Ovary (tissue), 7 donors: ENCODE measurements at regions not wholly inside any gene's neighbourhood (a gene's known extent, or its start where the extent isn't known, plus 50 kb on each side); places are given as distances from the start of the nearest gene placed in this dataset.

Experiments used
- DNase-seq, 5 donors: peaks; one replicate each; pipeline ENCODE4 v3.0.0-alpha.2; 2019 to 2020
- H3K27ac ChIP-seq, 2 donors: fragments of 200-600 bp; one replicate each; pipeline versions ENCODE4 v1.5.1 to v1.8.0; 2019 to 2022
- H3K27me3 ChIP-seq: fragments of 200-600 bp; one replicate; pipeline ENCODE4 v1.8.0; 2022
- H3K36me3 ChIP-seq: fragments of 200-600 bp; sonication (generic); one replicate; pipeline ENCODE4 v1.5.1; 2019
- H3K4me1 ChIP-seq: one replicate; pipeline ENCODE4 v1.8.1; 2013; ENCODE audit warnings: mild to moderate bottlenecking, moderate library complexity; ENCODE audit not compliant: insufficient read depth
- H3K4me3 ChIP-seq: fragments of 200-600 bp; sonication (generic); one replicate; pipeline ENCODE4 v1.5.1; 2017
- H3K9me3 ChIP-seq, 2 donors: fragments of 200-600 bp in 1 of 2; sonication (generic) in 1 of 2; one replicate each; pipeline versions ENCODE4 v1.5.1 to v1.8.1; 2013 to 2019; ENCODE audit warnings: mild to moderate bottlenecking in 1 of 2, moderate library complexity in 1 of 2
- EP300 ChIP-seq: sonication (generic); formaldehyde crosslinking; IDR thresholded peaks from one replicate; pipeline ENCODE4 v1.6.1; 2017; ENCODE audit warnings: antibody characterized with exemption
- POLR2A ChIP-seq: fragments of 450-650 bp; IDR thresholded peaks from one replicate; pipeline ENCODE4 v1.6.1; 2017; ENCODE audit warnings: antibody characterized with exemption, mild to moderate bottlenecking, moderate library complexity
- WGBS, 3 donors: extraction: QIAGEN DNeasy Blood & Tissue Kit in 1 of 3; methylation state at CpG; one replicate each; pipeline versions ENCODE4 v1.1.5 to v1.1.7; 2013 to 2017; 5-methylcytosine and 5-hydroxymethylcytosine counted together
- intact Hi-C, 4 donors: fragments of 100-400 bp; cut with DNase I; formaldehyde crosslinking; loops; one replicate each; pipeline versions ENCODE4 v1.11.0 to v1.15.1; 2022 to 2023
- TF ChIP-seq, protein P1 (sequence below), 3 donors: fragments of 450-650 bp in 2 of 3; fragments of 200-600 bp in 1 of 3; IDR thresholded peaks; one replicate each; pipeline versions ENCODE4 v1.5.1 to v1.8.0; 2016 to 2022; ENCODE audit warnings: antibody characterized with exemption in 3 of 3, mild to moderate bottlenecking in 1 of 3
- donor health status: DM: no; HTN: no; CAD: no; lungs with moderate emphysema.
- donor health status: DM: no; HTN: no; CAD: no.
- donor health status: Bipolar disorder and iron deficiency.
- donor health status: DM: no; HTN: no; CAD: no.
- donor health status: DM: yes; HTN: yes; CAD: no.

GRCh38 chr2:62314291-62314690, 118.4 kb downstream of the B3GNT2 start:
- no peak for DNase-seq
- Histone ChIP-seq H3K4me1 (peaks cover 5% of the 10 kb centered on the region), H3K27me3 (no peaks in the 10 kb centered on the region), H3K9me3 (no peaks in the 10 kb centered on the region), H3K4me3 (no peak overlapping the region), H3K36me3 (no peaks in the 10 kb centered on the region), H3K27ac (no peak overlapping the region)
- WGBS, 3 donors, result 82 to 87% (median 83%) methylated on average over 2 of the region's 2 CpGs
- intact Hi-C loops, result no loop called here
- TF ChIP-seq EP300 (no peak), POLR2A (no peak)
- TF ChIP-seq, protein P1, sequence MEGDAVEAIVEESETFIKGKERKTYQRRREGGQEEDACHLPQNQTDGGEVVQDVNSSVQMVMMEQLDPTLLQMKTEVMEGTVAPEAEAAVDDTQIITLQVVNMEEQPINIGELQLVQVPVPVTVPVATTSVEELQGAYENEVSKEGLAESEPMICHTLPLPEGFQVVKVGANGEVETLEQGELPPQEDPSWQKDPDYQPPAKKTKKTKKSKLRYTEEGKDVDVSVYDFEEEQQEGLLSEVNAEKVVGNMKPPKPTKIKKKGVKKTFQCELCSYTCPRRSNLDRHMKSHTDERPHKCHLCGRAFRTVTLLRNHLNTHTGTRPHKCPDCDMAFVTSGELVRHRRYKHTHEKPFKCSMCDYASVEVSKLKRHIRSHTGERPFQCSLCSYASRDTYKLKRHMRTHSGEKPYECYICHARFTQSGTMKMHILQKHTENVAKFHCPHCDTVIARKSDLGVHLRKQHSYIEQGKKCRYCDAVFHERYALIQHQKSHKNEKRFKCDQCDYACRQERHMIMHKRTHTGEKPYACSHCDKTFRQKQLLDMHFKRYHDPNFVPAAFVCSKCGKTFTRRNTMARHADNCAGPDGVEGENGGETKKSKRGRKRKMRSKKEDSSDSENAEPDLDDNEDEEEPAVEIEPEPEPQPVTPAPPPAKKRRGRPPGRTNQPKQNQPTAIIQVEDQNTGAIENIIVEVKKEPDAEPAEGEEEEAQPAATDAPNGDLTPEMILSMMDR (IDR thresholded peaks at IDR 0.05), result no peak

- intact Hi-C loops, result no loop called here
- Histone ChIP-seq H3K4me1 (peaks cover 4% of the 10 kb centered on the region), H3K27ac (no peak overlapping the region), H3K4me3 (no peak overlapping the region), H3K27me3 (no peaks in the 10 kb centered on the region), H3K9me3 (no peaks in the 10 kb centered on the region), H3K36me3 (no peaks in the 10 kb centered on the region)
- TF ChIP-seq, protein P1 (IDR thresholded peaks at IDR 0.05), result no peak
- TF ChIP-seq POLR2A (no peak), EP300 (no peak)
- 79 to 90% (median 83%) methylated on average over 3 of the region's 3 CpGs for WGBS, 3 donors
- DNase-seq, result no peak
These were observed 117.7 kb downstream of the B3GNT2 start for GRCh38 chr2:62313449-62314227.

- intact Hi-C loops, result no loop called here
- WGBS, 3 donors, result 25 to 35% (median 29%) methylated on average over 17 of the region's 17 CpGs
- Histone ChIP-seq H3K27ac (no peak overlapping the region), H3K4me1 (peaks cover 9% of the 10 kb centered on the region), H3K4me3 (no peak overlapping the region), H3K36me3 (no peaks in the 10 kb centered on the region), H3K27me3 (no peaks in the 10 kb centered on the region), H3K9me3 (no peaks in the 10 kb centered on the region)
- TF ChIP-seq EP300, result no peak
- no peak for TF ChIP-seq POLR2A
- TF ChIP-seq, protein P1 (IDR thresholded peaks at IDR 0.05), result no peak
- no peak for DNase-seq
These were observed 113.7 kb downstream of the B3GNT2 start for GRCh38 chr2:62309465-62310091.

DNA sequence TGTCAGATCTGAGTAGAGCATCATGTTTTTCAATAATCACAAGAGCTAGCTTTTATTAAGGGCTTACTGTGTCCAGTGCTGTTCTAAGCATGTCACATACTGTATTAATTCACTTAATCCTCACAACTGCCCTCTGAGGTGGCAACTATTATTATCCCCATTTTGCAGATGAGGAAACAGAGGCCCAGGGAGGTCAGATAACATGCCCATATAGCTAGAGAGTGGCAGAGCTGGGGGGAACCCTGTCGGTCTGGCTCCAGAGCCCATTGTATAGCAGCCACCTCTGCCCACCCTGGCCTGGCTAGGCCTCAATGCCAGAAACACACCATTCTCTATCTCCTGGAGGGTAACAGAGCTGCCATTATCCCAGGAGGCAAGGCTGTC, 113.2 kb downstream of the B3GNT2 start:
- no peaks in the 10 kb centered on the region for H3K9me3 ChIP-seq
- H3K27me3 ChIP-seq, result no peaks in the 10 kb centered on the region
- H3K4me3 ChIP-seq, result no peak overlapping the region
- DNase-seq, result no peak
- peaks cover 11% of the 10 kb centered on the region for H3K4me1 ChIP-seq
- intact Hi-C loops, result no loop called here
- H3K27ac ChIP-seq, result no peak overlapping the region
- TF ChIP-seq EP300, result no peak
- TF ChIP-seq, protein P1 (IDR thresholded peaks at IDR 0.05), result no peak
- no peak for TF ChIP-seq POLR2A
- no peaks in the 10 kb centered on the region for H3K36me3 ChIP-seq
- 88 to 100% (median 100%) methylated on average over 1 of the region's 1 CpG for WGBS, 3 donors
